GM10248 (cell line): ENCODE measurements at regions not wholly inside any gene's neighbourhood (a gene's known extent, or its start where the extent isn't known, plus 50 kb on each side); places are given as distances from the start of the nearest gene placed in this dataset.
"Not testable (repeated sequence)": the region's sequence is repeated elsewhere in the genome, so short reads cannot be mapped to it uniquely, and the experiment has no call there.

ENCODE experiments used
- CTCF ChIA-PET: fragments of 300-600 bp; sonication (Branson Sonifier 250); formaldehyde crosslinking; extraction: SDS; loops from one replicate; lab custom pipeline; 2021; ENCODE audit warnings: antibody characterized with exemption; lab: Yijun Ruan, JAX
- POLR2A ChIA-PET: fragments of 350-650 bp; sonication (Branson Sonifier 250); formaldehyde crosslinking; extraction: SDS; loops from one replicate; lab custom pipeline; 2020; ENCODE audit warnings: antibody characterized with exemption; lab: Yijun Ruan, JAX
- DNase-seq: peaks from one replicate; pipeline ENCODE4 v3.0.0; 2012; ENCODE audit errors: extremely low spot score
- TF ChIP-seq, protein P1 (sequence below): IDR thresholded peaks from 2 replicates; pipeline ENCODE4 v1.5.1; 2012; ENCODE audit warnings: mild to moderate bottlenecking, low read depth; ENCODE audit errors: extremely low read depth, missing control alignments, control extremely low read depth

DNA sequence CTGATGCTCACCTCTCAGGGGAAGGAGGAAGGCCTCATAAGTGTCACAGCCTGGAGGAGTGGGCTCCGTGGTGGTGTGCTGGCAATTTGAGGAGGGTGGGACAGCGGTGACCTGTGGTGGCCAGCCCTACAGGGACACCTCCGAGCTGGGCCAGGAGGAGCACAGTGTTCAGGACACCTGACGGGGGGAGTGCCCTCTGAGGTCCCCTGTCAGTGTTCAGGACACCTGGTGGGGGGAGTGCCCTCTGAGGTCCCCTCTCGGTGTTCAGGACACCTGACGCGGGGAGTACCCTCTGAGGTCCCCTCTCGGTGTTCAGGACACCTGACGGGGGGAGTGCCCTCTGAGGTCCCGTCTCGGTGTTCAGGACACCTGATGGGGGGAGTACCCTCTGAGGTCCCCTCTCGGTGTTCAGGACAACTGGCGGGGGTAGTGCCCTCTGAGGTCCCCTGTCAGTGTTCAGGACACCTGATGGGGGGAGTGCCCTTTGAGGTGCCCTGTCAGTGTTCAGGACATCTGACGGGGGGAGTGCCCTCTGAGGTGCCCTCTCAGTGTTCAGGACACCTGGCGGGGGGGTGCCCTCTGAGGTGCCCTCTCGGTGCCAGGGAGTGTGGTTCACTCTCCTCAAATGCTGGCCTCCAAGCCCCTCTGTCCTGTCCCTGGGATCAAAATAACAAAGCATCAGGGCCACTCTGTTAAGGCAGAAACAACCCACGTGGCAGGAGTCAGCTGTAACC is 73.4 kb upstream of the ZNF469 start:
- POLR2A ChIA-PET: no interaction called here
- TF ChIP-seq, protein P1, sequence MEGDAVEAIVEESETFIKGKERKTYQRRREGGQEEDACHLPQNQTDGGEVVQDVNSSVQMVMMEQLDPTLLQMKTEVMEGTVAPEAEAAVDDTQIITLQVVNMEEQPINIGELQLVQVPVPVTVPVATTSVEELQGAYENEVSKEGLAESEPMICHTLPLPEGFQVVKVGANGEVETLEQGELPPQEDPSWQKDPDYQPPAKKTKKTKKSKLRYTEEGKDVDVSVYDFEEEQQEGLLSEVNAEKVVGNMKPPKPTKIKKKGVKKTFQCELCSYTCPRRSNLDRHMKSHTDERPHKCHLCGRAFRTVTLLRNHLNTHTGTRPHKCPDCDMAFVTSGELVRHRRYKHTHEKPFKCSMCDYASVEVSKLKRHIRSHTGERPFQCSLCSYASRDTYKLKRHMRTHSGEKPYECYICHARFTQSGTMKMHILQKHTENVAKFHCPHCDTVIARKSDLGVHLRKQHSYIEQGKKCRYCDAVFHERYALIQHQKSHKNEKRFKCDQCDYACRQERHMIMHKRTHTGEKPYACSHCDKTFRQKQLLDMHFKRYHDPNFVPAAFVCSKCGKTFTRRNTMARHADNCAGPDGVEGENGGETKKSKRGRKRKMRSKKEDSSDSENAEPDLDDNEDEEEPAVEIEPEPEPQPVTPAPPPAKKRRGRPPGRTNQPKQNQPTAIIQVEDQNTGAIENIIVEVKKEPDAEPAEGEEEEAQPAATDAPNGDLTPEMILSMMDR: no peak
- DNase-seq: no peak
- CTCF ChIA-PET: no interaction called here

DNA sequence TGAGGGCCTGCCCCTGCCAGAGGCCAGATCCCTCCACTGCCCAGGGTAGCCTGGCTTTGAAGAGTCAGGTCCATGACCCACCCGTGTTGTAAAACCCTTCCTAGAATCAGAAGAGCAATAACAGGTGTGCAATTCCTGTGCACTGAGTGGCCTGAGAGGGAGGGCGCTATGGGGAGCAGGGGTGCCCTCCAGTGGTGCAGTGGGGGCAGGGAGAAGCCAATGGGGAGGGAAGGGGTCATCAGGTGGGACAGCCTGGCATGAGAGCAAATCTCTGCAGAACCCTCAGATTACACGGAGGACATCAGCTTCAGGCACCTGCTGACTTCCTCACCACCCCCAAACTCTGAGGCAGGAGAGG is 72.9 kb upstream of the ZNF469 start:
- TF ChIP-seq, protein P1: no peak
- no peak for DNase-seq
- ChIA-PET POLR2A (no interaction called here), CTCF (interaction anchor here (0.8 kb wide), 1 partner anchor 114 kb away, joined by 3 read pairs; no protein-coding TSS in a partner anchor)

DNA sequence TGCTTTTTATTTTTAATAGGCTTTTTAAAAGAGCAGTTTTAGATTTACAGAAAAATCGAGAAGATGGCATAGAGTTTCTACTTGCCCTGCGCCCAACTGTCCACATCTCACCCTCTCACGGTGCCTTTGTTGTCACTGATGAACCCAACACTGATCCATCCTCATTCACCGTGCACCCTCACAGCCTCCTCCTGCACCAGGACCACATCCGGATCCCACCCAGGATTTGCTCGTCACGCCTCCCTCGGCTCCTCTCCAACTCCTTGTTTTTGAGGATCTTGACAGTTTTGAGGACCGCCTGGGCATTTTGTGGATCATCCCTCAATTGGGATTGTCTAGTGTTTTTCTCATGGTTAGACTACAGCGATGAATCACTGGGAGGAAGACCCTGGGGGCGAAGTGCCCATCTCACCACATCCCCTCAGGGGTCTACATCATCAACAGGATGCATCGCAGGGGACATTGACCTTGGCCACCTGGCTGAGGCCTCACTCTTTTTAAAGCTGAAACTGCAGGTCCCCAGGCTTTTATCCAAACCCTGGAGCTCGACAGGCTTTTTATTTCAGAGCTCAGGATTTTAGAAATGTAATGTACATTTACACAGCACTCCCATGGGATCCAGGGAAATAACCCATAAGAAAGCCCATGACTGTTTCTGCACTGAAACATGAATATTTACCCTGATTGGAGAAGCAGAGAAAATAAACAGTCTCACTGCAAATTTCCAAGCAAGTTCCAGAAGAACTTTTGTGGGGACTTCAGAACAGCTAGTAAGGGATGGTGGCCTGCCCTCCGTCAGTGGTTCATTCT is 71.8 kb upstream of the ZNF469 start:
- ChIA-PET POLR2A (no interaction called here), CTCF (interaction anchor here (0.8 kb wide), 1 partner anchor 115 kb away, joined by 3 read pairs; no protein-coding TSS in a partner anchor)
- TF ChIP-seq, protein P1: no peak
- no peak for DNase-seq

DNA sequence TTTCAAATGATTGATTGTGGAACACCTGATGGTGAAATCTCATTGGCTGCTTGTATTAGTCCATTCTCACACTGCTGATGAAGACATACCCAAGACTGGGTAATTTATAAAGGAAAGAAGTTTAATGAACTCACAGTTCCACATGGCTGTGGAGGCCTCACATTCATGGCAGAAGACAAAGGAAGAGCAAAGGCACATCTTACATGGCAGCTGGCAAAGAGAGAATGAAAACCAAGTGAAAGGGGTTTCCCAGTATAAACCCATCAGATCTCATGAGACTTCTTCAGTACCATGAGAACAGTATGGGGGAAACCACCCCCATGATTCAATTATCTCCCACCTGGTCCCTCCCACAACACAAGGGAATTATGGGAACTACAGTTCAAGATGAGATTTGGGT is 70.9 kb upstream of the ZNF469 start:
- DNase-seq, CTCF ChIA-PET, POLR2A ChIA-PET: not testable (repeated sequence)

DNA sequence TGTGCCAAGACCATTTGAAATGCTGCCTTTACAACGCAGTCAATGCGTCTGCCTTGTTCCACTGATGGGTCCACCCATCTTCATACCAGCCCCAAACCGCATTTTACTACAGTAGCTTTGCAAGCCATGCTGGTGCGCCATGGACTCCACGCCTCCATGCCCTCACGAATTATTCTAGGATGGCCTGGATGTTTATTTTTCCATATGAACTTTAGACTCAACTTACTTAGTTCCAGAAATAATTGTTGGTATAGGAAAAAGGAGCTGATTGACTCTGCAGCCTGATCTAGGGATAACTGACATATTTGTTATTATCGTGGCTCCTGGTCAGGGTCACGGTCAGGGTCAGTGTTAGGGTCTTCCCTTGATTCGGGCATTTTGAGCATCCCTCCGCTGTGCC is 70.0 kb upstream of the ZNF469 start:
- CTCF ChIA-PET: no interaction called here
- TF ChIP-seq, protein P1: no peak
- no peak for DNase-seq
- POLR2A ChIA-PET: no interaction called here

DNA sequence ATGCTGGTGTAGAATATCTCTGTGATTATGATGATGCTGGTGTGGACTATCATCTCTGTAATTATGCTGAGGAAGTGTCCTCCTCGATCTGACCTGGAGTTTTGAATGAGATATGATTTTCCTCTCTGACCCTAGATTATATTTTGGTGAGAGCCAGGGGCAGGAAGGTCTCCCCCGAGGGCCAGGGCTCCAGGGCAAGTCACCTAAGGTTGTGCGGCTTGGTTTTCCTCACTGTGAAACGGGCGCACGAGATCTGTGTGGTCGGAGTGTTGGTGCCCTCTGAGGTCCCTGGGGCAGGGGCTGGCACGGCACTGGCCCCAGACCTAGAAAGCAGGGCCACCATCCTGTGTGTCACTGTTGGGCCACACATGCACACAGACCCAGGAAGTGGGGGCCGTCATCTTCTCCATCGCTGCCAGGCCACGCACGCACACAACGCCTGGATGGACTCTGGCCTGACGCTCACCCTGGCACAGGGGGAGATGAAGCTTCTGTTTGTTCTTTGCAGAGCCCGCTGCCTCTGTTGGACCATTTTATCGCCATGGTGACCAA is 67.7 kb upstream of the ZNF469 start:
- ChIA-PET CTCF (interaction anchor here (1.1 kb wide), 1 partner anchor 122 kb away, joined by 3 read pairs; no protein-coding TSS in a partner anchor), POLR2A (no interaction called here)

More for the DNA sequence above, 67.7 kb upstream of the ZNF469 start:
- TF ChIP-seq, protein P1: no peak
- no peak for DNase-seq
